NOMO-1 treated with dmso at 0.1 percent for 144 hours (cell line): ENCODE measurements at regions not wholly inside any gene's neighbourhood (a gene's known extent, or its start where the extent isn't known, plus 50 kb on each side); places are given as distances from the start of the nearest gene placed in this dataset.
"Not testable (repeated sequence)": the region's sequence is repeated elsewhere in the genome, so short reads cannot be mapped to it uniquely, and the experiment has no call there.

Experiments
- DNase-seq: peaks from one replicate; lab custom pipeline; 2025; ENCODE audit not compliant: unreplicated experiment; lab: John Stamatoyannopoulos, UW

DNA sequence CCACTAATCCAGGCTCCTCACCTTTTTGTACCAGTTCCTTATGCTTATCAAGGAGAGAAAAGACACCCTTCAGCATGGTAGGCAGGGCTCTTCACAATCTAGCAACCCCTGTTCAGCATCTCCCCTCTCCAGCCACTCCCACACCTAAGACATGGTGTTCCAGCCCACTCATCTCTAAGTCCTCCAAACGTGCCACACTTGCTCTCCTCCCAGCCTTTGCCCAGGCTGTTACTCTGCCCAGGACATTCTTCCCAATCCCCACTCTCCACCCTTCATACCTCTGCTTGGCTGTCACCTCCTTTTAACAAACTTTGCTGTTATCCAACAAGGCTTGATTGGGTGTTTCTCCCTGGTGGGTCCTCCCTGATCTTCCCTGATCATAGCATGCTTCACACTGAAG lies 270.6 kb upstream of the CHAC2 start:
- no peak for DNase-seq

DNA sequence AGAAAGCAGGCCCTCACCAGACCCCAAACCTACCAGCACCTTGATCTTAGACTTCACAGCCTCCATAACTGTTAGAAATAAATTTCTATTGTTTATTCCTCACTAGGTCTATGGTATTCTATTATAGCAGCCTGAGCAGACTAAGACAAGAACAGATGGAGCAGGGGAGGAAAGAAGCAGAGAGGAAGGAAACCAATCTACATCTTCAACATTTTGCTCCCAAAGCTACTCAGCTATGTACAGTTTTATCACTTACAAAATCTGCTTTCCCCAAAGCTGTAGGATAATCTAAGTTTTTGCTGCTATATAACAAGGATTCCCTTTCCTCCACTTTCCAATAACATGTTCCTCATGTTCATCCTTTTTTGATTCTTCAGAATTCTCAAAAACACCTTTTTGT lies 274.4 kb upstream of the CHAC2 start:
- DNase-seq: no peak

DNA sequence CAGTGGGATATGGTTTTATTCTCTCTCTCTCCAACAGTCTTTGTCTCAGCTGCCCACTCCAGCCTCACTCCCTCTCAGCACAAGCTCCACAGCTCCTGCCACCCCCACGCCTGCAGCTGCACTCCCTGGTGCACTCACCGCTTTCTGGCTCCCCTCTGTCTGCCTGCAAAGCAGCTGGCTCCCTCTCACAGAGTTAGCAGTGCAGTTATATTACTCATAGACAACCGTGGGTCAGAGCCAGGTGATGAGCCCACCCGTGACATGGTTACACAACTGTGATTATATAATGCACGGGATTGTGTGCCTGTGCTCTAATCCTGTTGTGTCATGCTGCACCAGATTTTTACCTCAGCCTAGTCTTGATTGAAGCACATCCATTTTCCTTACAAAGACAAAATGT lies 276.9 kb upstream of the CHAC2 start:
- DNase-seq: no peak

DNA sequence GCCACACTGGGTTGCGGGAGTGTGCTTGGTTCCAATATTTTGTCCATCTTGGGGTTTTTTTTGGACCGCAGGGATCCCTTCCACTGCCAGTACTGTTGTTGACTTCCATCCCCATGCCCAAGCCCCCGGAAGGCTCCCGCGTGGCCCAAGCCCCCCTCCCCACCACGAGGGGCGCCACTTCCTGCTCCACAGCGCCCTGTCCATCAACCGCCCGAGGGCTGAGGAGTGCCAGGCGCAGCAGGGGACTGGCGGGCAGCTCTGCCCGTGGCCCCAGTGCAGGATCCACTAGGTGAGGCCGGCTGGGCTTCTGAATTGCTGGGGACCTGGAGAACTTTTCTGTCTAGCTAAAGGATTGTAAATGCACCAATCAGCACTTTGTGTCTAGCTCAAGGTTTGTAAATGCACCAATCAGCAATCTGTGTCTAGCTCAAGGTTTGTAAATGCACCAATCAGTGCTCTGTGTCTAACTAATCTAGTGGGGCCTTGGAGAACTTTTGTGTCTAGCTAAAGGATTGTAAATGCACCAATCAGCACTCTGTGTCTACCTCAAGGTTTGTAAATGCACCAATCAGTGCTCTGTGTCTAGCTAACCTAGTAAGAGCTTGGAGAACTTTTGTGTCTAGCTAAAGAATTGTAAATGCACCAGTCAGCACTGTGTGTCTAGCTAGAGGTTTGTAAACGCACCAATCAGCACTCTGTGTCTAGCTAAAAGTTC lies 281.3 kb upstream of the CHAC2 start:
- not testable (repeated sequence) for DNase-seq

DNA sequence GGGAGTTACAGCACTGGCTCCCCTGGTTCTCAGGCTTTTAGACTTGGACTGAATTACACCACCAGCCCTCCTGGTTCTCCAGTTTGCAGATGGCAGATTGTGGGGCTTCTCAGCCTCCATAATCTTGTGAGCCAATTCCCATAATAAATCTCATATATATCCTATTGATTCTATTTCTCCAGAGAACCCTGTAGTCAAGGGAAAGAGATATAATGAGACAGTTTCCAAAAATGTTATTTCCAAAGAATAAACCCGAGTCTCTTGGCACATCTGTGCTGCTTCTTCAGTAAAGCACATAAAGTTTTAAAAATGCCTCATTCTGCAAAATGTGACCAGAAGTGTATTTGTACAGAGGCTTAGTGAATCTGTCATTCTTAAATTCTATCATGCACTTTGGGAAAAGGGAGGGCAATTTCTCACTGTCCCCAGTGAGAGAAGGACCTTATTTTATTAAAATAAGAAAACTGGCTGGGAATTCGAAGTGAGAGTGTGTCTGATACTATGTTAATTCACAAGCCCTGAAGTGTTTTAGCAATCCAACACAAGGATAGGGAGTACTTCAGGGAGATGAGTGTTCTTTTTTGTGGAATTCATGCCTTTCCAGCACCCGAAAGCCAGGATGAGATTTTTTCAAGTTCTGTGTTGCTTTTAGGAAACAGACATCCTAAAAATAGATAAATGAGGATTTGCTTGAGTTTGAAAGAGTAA lies 282.4 kb upstream of the CHAC2 start:
- no peak for DNase-seq

DNA sequence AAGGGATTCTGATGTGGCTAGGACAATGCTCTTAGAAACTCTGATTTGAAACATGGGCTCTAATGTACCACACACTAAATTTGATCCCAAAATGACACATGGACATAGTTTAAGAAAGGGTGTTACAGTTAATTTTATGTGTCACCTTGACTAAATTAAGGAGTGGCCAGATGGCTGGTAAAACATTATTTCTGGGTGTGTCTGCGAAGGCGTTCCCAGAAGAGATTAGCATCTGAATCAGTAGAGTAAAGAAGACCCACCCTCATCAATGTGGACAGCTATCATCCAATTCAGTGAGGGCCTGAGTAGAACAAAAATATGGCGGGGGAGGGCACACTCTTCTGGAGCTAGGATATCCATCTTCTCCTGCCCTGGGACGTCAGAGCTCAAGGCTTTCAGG lies 283.1 kb upstream of the CHAC2 start:
- DNase-seq: no peak

DNA sequence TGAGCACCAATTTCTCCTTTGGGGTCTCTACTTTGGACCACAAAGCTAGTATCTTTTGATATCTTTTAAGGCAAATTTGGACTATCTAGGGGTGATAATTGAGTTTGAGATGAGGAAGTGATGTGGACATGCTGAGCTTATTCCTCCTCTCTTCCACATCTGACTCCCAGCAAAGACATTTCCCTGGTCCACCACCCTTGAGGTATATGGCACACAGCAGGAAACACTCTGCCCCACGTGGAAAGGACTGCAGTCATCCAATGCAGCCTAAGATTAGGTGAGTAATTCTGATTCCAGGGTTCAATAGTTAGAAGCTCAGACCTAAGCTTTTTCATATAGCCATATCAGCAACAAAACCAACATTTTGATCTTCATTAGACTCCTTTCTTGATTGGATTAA lies 290.1 kb upstream of the CHAC2 start:
- no peak for DNase-seq

DNA sequence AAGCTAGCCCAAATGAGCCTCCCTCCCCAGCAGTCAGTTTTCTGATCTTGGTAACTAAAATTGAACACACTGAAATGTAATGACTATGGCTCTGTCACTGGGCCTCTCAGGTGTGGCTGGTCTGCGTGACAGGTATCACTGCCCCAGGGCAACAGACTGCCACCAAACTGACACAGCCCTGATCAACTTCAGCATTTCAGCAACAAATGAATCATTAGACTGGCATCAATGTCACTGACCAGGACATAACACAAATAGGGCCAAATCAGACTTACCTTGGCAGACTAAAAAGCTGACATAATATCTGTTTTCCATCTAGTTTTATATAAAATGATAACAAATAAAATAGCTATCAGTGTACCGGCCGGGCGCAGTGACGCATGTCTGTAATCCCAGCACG lies 290.8 kb upstream of the CHAC2 start:
- DNase-seq: no peak

DNA sequence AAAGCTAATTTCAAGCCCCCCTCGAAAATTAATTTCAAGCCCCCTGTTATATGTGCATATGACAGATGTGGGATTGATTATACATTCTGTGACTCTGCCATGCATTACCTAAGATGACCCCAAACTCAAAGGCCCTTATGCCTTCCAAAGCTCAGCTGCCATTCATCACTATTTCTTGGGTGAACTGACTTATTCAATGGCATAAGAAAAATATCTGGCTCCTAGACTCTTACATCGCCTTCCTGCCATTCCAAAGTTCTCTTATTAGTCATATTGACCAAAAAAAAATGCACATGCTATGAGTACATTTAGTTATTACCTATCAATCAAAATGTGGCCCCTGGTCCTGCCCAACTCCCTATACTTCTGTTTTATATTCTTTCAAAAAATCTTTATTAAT lies 291.8 kb upstream of the CHAC2 start:
- no peak for DNase-seq

DNA sequence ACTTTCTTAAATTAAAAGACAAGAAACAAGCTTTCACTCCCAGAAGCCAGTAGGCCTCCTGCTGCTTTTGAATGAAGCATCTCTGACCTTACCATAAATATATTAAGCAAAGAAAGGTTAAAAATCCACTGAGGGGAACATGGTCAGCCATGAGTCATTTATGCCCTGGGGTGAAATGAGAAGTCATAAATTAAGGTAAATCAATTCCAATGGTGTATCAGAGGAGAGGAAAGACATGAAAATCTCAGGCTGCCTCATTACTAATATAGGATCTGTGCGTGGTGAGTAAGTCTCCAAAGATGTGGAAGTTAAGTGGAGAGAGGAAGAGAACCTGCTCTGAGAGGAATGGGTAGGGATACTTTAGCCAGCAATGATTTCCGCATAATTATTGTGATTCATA lies 292.3 kb upstream of the CHAC2 start:
- no peak for DNase-seq

DNA sequence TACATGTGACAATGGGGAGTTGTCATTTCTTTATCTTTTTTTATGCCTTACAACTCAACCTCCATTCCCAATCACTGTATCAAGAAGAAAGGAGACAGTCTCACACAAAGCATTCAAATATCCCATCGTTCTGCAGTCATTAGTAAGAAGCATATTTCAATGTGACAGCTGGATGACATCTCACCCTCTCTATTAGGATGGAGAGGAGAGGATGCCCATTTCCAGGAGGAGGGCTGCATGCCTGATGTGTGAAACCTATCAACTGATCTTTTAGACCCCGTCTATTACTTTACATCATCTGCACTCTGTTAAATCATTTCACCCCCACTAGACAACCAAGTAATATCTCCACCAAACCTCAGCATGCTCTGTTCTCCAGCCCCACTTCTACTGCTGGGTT lies 292.7 kb upstream of the CHAC2 start:
- no peak for DNase-seq

DNA sequence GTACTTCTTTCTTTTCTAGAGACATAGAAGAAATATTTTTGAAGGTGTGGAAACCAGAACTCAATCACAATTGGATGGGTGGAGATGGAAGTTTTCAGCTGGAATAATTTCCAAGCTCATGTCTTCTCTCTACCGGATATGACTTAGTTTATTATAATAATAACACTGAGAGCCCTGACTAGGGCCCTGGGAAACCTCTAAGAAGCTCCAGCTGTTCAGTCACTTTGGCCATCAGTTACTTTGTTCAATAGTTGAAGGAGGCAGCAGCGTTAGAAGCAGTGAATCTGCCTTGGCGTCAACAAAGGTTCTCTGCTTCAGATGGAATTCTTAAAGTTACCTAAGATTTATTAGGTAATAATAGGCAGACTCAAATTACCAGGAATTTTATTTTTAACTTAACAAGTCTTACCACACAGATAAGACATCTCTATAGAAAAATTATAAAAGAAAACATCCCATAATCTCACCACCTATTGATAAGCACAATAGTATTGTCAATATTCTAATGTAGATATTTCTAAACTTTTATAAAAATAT lies 293.8 kb upstream of the CHAC2 start:
- DNase-seq: no peak

DNA sequence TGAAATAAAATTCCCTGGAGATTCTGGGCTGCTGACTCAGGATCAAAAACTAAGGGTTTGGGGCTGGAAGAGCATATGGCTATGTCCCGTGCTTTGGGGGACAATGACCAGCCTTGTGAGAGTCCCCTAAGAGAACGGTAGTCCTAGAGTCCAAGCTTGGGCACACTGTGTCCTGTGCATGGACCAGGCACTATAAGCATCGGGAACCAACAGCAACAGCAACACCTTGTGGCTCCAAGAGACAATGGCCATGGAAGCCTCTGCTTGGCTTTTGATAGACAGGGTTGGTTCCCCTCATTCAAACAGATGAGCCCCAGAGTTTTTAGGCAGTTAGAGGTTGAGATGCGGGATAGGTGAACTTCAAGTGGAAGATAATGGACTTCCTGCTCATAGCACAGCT lies 294.4 kb upstream of the CHAC2 start:
- no peak for DNase-seq

DNA sequence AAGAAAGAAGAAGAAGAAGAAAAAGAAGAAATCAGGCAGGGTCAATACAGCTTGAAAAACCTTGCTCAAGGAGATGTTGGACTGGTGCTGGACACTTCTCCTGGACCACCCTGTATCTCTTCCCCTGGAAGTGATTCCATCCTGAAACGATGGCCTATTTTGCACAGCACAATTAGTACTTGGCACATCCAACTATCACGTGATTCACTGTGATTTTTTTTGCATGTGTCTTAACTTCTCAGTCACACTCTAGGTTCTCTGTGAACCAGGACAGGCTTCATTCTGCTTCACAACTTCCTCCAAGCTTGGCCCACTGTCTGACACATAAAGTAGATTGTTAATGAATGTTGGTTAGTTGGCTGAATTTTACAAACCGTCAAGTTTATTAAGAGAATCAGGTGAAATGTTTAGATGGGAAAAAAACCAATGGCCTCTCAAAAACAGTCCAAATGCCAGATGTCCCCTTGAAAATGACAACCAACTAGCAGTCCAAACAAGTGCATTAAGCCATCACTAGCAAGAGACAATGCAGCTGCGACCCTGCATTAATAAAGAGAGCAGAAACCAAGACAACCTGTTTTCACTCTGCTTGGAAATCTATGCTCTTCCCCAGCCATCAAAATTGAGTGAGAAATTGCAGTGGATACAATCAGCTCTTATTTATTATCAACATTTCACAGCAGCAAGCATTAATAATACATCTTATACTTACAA lies 300.0 kb upstream of the CHAC2 start:
- no peak for DNase-seq

DNA sequence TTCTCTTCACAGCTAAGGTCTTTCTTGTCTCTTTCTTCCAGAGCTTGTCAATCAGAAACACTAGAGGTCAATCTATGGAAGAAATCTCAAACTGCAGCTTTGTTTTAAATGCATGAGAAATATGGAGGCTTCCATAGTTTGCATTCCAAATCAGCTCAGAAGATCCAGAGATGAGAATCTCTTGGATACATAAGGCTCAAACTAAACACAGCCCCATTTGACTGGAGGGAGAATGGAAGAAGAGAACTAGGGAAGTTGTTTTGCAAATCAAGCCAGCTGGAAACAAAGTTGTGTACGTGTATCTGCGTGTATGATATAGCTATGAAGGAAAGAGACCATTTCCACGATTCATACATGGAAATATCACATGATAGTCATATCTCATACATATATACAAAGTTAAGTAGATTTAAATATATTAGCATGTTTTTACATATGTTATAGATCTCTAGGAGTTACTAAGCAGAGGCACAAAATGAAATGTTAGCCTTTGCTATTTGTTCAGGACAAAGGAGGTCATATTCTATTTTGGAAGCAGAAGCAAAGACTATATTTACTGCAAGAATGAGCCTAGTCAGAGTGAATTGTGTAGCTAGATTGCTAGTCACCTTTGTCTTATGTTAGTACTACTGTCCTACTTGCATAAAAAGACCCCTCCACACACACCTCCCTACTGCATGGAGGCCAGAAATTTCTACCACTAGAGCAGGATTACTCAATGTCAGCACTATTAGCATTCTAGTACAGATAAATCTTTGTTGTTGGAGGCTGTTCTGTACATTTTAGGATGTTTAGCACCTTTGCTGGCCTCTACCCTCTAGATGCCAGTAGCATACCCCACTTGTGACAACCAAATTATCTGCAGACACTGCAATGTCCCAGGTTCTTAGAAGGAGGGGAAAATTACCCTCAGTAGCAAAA lies 303.5 kb upstream of the CHAC2 start:
- DNase-seq: no peak

DNA sequence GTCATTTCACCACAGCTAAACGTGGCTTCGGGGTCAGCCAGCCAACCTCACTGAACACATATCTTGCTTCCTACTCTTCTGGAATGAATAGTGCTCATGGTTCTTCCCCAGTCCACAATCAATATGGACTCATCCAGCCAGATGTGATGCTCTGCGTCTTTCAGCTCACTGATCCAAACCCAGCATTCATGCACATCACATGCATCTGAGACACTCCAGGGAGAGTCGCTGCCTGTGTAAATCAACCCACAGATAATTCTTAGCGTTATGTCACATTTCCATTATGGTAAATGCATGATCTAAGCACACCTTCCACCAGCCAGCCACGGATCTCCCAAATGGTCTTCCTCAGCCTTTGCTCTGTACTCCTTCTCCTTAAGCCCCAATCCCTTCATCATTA lies 306.7 kb upstream of the CHAC2 start:
- DNase-seq: no peak

DNA sequence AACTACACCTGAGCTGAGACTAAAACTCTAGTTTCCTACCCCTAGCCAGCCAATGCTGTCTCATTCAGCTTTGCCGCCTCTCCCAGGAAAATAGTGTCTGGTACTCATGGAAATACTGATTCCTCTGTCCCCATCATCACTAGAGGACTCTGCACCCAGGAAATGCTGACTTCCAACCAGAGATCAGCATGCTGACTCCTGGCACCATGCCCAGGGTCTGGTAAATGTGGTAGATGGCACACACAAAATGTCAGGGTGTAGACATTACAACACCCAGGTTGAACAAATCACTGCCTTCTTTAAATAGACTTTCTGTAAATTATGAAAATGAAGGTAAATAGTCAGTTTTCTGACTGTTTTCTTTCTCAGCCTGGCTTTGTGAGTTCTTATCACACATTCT lies 307.3 kb upstream of the CHAC2 start:
- DNase-seq: no peak

DNA sequence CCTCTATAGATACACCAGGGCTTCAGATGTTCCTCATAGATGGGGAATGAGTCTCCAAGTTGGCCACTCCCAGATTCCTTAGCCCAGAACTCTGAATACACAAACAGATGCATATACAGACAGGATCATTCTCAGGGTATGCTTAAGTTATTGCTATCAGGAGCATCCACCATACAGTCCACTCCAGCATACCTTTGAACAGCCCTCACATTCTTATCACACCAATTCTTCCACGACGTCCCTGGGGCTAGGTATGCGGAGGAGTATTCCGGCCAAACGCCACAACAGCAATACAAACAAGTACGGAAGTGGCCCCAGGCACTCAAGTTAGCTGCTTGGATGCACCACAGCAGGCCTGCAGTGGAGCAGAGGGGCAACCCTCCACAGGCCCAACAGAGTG lies 312.5 kb upstream of the CHAC2 start:
- DNase-seq: no peak

DNA sequence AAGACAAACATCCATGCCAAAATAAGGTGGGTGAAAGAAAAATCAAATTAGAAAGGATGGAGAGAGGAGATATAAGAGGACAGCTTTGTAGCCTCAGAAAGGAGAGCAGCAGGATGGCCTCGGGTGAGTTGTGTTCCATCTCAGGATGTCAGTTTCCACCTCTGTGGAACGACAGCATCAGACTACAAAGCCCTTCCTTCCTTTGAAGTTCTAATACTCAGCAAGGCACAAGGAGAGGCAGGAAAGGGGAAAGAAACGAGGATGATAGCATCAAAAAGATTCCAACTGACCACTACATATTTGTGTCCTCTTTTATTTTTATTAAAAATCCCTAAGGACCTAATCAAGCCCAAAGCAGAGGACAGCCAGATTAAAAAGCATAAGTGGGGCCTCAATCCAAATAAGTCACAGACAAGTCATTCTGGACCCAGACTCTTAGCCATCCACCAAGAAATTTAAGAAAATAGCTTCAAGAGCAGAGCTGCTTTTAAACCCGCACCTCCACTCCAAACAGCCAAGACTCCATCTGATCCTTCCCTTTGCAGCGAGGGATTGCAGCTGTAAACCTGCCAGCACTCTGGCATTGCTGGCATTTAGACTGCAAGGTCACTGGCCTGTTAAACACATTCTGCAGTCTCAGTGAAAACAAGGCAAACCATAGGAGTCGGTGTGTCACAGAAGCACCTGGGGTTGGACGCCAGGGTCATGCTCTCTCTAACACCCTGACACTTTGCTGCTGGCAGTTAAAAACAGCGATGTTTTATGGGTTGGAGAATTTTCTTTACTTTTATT lies 314.5 kb upstream of the CHAC2 start:
- DNase-seq: no peak

DNA sequence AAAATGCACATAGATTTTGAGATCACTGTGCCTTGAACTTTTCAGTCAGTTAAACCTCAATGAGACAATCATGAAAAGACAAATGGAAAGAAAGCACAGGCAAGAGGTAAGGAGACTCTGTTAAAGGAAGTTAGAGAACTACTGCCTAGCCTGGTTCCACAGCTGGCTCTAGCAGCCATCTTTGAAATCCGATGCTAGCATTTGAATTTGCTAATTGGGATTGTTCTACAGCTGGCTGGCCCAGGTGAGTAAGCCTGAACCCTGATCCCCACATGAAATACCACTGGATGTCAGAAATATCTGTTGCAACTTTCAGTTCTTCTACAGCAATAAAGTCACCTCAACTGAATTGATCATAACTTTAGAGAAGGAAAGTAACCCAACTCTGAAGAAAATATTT lies 315.2 kb upstream of the CHAC2 start:
- DNase-seq: no peak
